ENCODE measurements at regions not wholly inside any gene's neighbourhood (a gene's known extent, or its start where the extent isn't known, plus 50 kb on each side); places are given as distances from the start of the nearest gene placed in this dataset.

GRCh38 chr3:147129665-147130064 is 276.7 kb downstream of the ZIC4 start (continued):
- TF ChIP-seq REST (IDR thresholded peaks at IDR 0.05; ENCODE audit: low read depth, low read length) (no peak), IRF3 (IDR thresholded peaks at IDR 0.05; ENCODE audit: low read depth, low read length) (no peak), MAX (IDR thresholded peaks at IDR 0.05; ENCODE audit: low read depth) (no peak), RXRA (IDR thresholded peaks at IDR 0.05; ENCODE audit: borderline replicate concordance, low read depth) (no peak), FOSL2 (IDR thresholded peaks at IDR 0.05; ENCODE audit: borderline replicate concordance, low read depth) (no peak), FOXJ3 (CRISPR knock-in tag; IDR thresholded peaks at IDR 0.05) (no peak), TAF1 (IDR thresholded peaks at IDR 0.05; ENCODE audit: borderline replicate concordance, low read depth, low read length) (no peak), GABPA (IDR thresholded peaks at IDR 0.05; ENCODE audit: low read depth) (no peak), EP300 (IDR thresholded peaks at IDR 0.05; ENCODE audit: borderline replicate concordance in 1 of 2, low read depth in 1 of 2, low read length in 1 of 2) (no peak), ELF1 (IDR thresholded peaks at IDR 0.05) (no peak), MXI1 (IDR thresholded peaks at IDR 0.05; ENCODE audit: low read depth, low read length) (no peak), POLR2AphosphoS5 (IDR thresholded peaks at IDR 0.05; ENCODE audit: low read depth, low read length) (no peak), SMC3 (IDR thresholded peaks at IDR 0.05; ENCODE audit: low read depth, low read length) (no peak)

GRCh38 chr3:147122350-147122749 is 284.0 kb downstream of the ZIC4 start:
- no peak overlapping the region for H3K9ac ChIP-seq
- H3K79me2 ChIP-seq (ENCODE audit: insufficient read depth) = no peaks in the 10 kb centered on the region
- no peak for DNase-seq
- no peaks in the 10 kb centered on the region for H4K20me1 ChIP-seq (ENCODE audit: insufficient read depth)
- ChIA-PET CTCF (interaction anchor here (3.4 kb wide), 1 partner anchor 70 kb away, joined by 7 read pairs; no protein-coding TSS in a partner anchor), POLR2A (no interaction called here)
- H3K27me3 ChIP-seq (ENCODE audit: insufficient read depth) = no peaks in the 10 kb centered on the region
- no peak overlapping the region for H2AFZ ChIP-seq (ENCODE audit: low read depth)
- H3K4me3 ChIP-seq (ENCODE audit: low read depth in 2 of 2, low read length in 1 of 2) = no peak overlapping the region
- no peaks in the 10 kb centered on the region for H3K4me1 ChIP-seq (ENCODE audit: control insufficient read depth in 1 of 2, insufficient read depth in 2 of 2, low read depth in 1 of 2, low read length in 1 of 2)
- 0% methylated on average over 1 of the region's 1 CpG for WGBS (ENCODE audit: low lambda C conversion rate)
- H3K27ac ChIP-seq (ENCODE audit: low read depth in 2 of 2, low read length in 1 of 2) = no peak overlapping the region
- H3K36me3 ChIP-seq (replicated peaks in 1 of 2; ENCODE audit: control insufficient read depth in 1 of 2, insufficient read depth in 2 of 2, low read length in 1 of 2) = no peaks in the 10 kb centered on the region
- H3K4me2 ChIP-seq = no peak overlapping the region
- H3K9me3 ChIP-seq = no peaks in the 10 kb centered on the region
- no peaks in the 10 kb centered on the region for H3F3A ChIP-seq (replicated peaks; ENCODE audit: insufficient read depth)
- no peaks in the 10 kb centered on the region for H3K9me2 ChIP-seq
- no peak for TF ChIP-seq FOXJ3 (CRISPR knock-in tag; IDR thresholded peaks at IDR 0.05)
- TF ChIP-seq NFIC (IDR thresholded peaks at IDR 0.05; ENCODE audit: borderline replicate concordance) = no peak
- TF ChIP-seq ELF1 (IDR thresholded peaks at IDR 0.05) = no peak
- TF ChIP-seq CTCF (IDR thresholded peaks at IDR 0.05) = no peak
- TF ChIP-seq MEF2A (IDR thresholded peaks at IDR 0.05; ENCODE audit: borderline replicate concordance, low read depth) = no peak
- TF ChIP-seq SIN3A (IDR thresholded peaks at IDR 0.05; ENCODE audit: borderline replicate concordance, low read depth, low read length) = no peak
- TF ChIP-seq TAF1 (IDR thresholded peaks at IDR 0.05; ENCODE audit: borderline replicate concordance, low read depth, low read length) = no peak
- TF ChIP-seq RFX5 (IDR thresholded peaks at IDR 0.05; ENCODE audit: low read length) = no peak
- TF ChIP-seq YY1 (IDR thresholded peaks at IDR 0.05; ENCODE audit: low read depth) = no peak
- no peak for TF ChIP-seq EZH2phosphoT487 (IDR thresholded peaks at IDR 0.05; ENCODE audit: borderline replicate concordance, low read depth)
- TF ChIP-seq SMC3 (IDR thresholded peaks at IDR 0.05; ENCODE audit: low read depth, low read length) = no peak
- TF ChIP-seq MAX (IDR thresholded peaks at IDR 0.05; ENCODE audit: low read depth) = no peak
- no peak for TF ChIP-seq MXI1 (IDR thresholded peaks at IDR 0.05; ENCODE audit: low read depth, low read length)
- TF ChIP-seq, protein P1, sequence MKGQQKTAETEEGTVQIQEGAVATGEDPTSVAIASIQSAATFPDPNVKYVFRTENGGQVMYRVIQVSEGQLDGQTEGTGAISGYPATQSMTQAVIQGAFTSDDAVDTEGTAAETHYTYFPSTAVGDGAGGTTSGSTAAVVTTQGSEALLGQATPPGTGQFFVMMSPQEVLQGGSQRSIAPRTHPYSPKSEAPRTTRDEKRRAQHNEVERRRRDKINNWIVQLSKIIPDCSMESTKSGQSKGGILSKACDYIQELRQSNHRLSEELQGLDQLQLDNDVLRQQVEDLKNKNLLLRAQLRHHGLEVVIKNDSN (IDR thresholded peaks at IDR 0.05; ENCODE audit: borderline replicate concordance, low read depth) = no peak
- no peak for TF ChIP-seq IRF3 (IDR thresholded peaks at IDR 0.05; ENCODE audit: low read depth, low read length)
- no peak for TF ChIP-seq GATA2 (CRISPR knock-in tag; IDR thresholded peaks at IDR 0.05)

Data from SK-N-SH (cell line).